ENCODE measurements at regions not wholly inside any gene's neighbourhood (a gene's known extent, or its start where the extent isn't known, plus 50 kb on each side); places are given as distances from the start of the nearest gene placed in this dataset.
A peak's percentile ranks its signal among the peaks of the same experiment; 100 is the strongest.

GRCh38 chr9:134501761-134502265 lies 139.8 kb upstream of the COL5A1 start:
- no peaks in the 10 kb centered on the region for H3K9me3 ChIP-seq (replicated peaks in 1 of 3)
- no peak overlapping the region for H3K27ac ChIP-seq
- intact Hi-C loops (cut with DNase I), result no loop called here
- TF ChIP-seq CTCF (IDR thresholded peaks at IDR 0.05) (no peak), POLR2A (IDR thresholded peaks at IDR 0.05) (no peak)
- H3K36me3 ChIP-seq (replicated peaks in 1 of 2), result no peaks in the 10 kb centered on the region
- WGBS, 4 donors, result 57 to 80% (median 65%) methylated on average over 8 to 20 of the region's 20 CpGs
- no peak overlapping the region for H3K4me3 ChIP-seq
- DNase-seq, result no peak
- H3K27me3 ChIP-seq, result peaks cover 12% of the 10 kb centered on the region
- H3K4me1 ChIP-seq (replicated peaks in 1 of 2), result peaks cover 8 to 12% of the 10 kb centered on the region in 2 donors

- no peak for TF ChIP-seq POLR2A (IDR thresholded peaks at IDR 0.05)
- TF ChIP-seq CTCF (IDR thresholded peaks at IDR 0.05), result no peak
- H3K36me3 ChIP-seq (replicated peaks in 1 of 2), result no peaks in the 10 kb centered on the region
- H3K27ac ChIP-seq, result peak overlapping the region in 1 of 5 donors; percentile 59
- no peaks in the 10 kb centered on the region for H3K9me3 ChIP-seq (replicated peaks in 1 of 3)
- no peak for DNase-seq
- intact Hi-C loops (cut with DNase I), result no loop called here
- peaks cover 12% of the 10 kb centered on the region for H3K27me3 ChIP-seq
- peaks cover 8 to 12% of the 10 kb centered on the region in 2 donors for H3K4me1 ChIP-seq (replicated peaks in 1 of 2)
- no peak overlapping the region for H3K4me3 ChIP-seq
- 69 to 81% (median 74%) methylated on average over 6 to 15 of the region's 15 CpGs for WGBS, 4 donors
These were observed 139.3 kb upstream of the COL5A1 start for GRCh38 chr9:134502266-134502791.

- peak; percentile 89 to 97 (median 96) for DNase-seq
- peaks cover 12% of the 10 kb centered on the region for H3K27me3 ChIP-seq
These were observed 138.8 kb upstream of the COL5A1 start for GRCh38 chr9:134502809-134503211.

More at GRCh38 chr9:134502809-134503211, 138.8 kb upstream of the COL5A1 start:
- TF ChIP-seq CTCF (IDR thresholded peaks at IDR 0.05), result no peak
- TF ChIP-seq POLR2A (IDR thresholded peaks at IDR 0.05), result peak in 1 of 2 donors; percentile 34
- 14 to 35% (median 29%) methylated on average over 5 to 15 of the region's 15 CpGs for WGBS, 4 donors
- Histone ChIP-seq H3K4me3 (no peak overlapping the region), H3K9me3 (replicated peaks in 1 of 3) (no peaks in the 10 kb centered on the region), H3K27ac (peak overlapping the region in 2 of 5 donors; percentile 43 to 59), H3K4me1 (replicated peaks in 1 of 2) (peaks cover 8 to 12% of the 10 kb centered on the region in 2 donors), H3K36me3 (replicated peaks in 1 of 2) (no peaks in the 10 kb centered on the region)
- intact Hi-C loops (cut with DNase I), result no loop called here
